ENCODE measurements at regions not wholly inside any gene's neighbourhood (a gene's known extent, or its start where the extent isn't known, plus 50 kb on each side); places are given as distances from the start of the nearest gene placed in this dataset.

- TF ChIP-seq CTCF (IDR thresholded peaks at IDR 0.05): no peak
These were observed 75.2 kb downstream of the IER5 start for GRCh38 chr1:181163662-181164061.

- TF ChIP-seq CTCF (IDR thresholded peaks at IDR 0.05): peak; percentile 87
These were observed 78.1 kb downstream of the IER5 start for GRCh38 chr1:181166377-181167196.

DNA sequence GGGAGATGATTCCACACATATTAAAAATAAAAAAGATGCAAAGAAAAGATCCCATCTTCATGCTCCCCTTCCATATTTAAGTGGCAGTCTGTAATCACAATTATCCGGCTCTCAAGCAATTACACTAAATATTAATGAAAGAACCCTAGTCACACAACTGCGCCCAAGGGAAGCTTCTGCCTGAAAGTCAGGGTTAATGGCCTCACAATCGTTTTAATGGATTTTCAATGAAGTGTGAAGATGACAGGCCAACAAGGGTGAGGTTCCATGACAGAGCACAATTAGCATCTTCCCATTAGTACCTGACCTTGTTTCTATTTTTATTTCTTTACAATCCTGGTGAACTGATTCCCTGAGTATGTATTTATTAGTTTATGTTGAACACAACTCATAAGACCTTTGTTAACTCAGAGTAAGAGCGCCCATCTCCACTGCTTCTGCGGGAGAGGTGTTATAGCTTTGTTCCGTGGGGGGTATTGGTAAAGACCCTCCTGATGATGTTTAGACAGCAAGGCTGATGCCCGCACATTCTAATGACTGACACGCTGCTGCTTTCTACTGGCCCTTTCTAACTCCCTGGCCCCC lies 80.9 kb downstream of the IER5 start:
- no peak for TF ChIP-seq CTCF (IDR thresholded peaks at IDR 0.05)

DNA sequence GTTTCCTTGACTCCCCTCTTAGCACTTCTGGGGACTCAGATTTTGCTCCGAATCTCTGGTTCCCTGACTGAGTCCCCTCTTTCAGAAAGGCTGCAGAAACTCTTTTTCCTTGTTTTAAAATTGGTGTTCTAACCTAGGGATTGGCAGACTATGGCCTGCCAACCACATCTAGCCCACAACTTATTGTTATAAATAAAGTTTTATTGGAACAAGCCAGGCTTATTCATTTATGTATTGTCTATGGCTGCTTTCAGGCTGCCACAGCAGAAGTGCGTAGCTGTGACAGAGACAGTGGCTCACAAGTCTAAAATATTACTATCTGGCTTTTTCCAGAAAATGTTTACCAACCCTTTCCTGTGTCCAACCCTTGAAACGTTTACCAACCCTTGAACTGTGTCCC lies 81.7 kb downstream of the IER5 start:
- no peak for TF ChIP-seq CTCF (IDR thresholded peaks at IDR 0.05)

DNA sequence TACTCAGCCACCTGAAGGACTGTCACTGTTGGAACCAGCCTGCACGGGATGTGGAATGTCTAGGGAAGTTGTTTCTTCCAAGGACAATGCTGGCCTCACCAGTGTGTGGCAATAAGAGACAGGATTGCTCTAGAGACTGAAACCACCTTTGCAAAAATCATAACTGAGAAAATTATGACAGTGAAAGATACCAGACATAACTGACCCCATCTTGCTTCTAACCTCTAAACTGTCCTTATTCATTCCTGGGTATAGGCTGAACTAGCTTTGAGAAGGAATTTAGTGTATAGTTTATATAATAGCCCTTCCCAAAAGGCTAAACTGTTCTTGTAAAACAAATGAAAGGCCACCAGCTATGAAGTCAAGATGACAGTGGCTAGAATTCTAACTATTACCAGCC lies 83.6 kb downstream of the IER5 start:
- no peak for TF ChIP-seq CTCF (IDR thresholded peaks at IDR 0.05)

DNA sequence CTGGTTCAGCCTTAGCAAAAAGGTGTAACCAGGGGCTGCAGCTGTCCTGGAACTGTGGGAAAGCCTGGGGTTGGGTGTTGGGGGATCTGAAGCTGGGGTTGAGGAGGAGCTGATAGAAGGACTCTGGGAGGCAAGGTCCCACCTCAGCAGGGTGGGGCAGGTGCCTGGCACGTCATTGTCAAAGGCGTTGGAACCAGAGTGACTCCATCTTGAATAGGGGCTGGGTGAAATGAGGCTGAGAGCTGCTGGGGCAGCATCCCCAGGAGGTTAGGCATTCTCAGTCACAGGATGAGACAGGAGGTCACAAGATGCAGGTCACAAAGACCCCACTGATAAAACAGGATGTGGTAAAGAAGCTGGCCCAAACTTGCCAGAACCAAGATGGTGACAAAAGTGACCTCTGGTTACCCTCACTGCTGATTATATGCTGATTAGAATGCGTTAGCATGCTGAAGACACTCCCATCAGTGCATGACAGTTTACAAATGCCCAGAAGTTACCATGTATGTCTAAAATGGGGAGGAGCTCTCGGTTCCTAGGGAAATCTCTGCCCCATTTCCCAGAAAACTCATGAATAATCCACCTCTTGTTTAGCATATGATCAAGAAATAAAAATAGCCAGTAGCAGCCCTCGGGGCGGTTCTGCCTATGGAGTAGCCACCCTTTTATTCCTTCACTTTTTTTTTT lies 85.4 kb downstream of the IER5 start:
- no peak for TF ChIP-seq CTCF (IDR thresholded peaks at IDR 0.05)

- TF ChIP-seq CTCF (IDR thresholded peaks at IDR 0.05): no peak
These were observed 86.4 kb downstream of the IER5 start for GRCh38 chr1:181174861-181175260.
